ENCODE measurements at regions not wholly inside any gene's neighbourhood (a gene's known extent, or its start where the extent isn't known, plus 50 kb on each side); places are given as distances from the start of the nearest gene placed in this dataset.

DNA sequence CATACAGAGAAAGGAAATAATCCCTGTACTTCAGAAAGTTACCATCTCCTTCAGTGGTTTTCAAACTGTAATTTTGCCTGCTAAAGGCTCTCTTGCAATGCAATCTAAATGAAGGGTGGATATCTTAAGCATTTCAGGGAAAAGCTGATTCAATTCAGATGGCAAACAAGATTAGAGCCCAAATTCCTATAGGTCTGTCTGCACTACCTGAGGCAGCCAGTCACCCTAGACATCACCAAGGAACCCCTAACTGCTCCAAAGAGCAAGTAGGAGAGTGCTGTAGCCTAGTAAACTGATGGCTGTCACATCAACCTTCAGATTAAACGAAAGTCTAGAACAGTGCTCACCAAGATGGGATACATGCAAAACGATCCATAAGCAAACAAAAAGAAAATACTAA lies 138.0 kb upstream of the ANK3 start:
- Histone ChIP-seq H3K4me1 (replicated peaks in 1 of 2; ENCODE audit: control insufficient read depth in 2 of 2, insufficient read depth in 2 of 2, low read length in 2 of 2) (no peaks in the 10 kb centered on the region), H4K20me1 (replicated peaks; ENCODE audit: control insufficient read depth, insufficient read depth, low read length) (no peaks in the 10 kb centered on the region), H3K27ac (ENCODE audit: extremely low read depth, low read depth, low read length) (no peak overlapping the region), H3K9me1 (ENCODE audit: control insufficient read depth, insufficient read depth, low read length) (no peaks in the 10 kb centered on the region), H3K4me3 (no peak overlapping the region), H3K9me3 (replicated peaks; ENCODE audit: control insufficient read depth, insufficient read depth, low read depth, low read length) (no peaks in the 10 kb centered on the region), H3K79me2 (ENCODE audit: control insufficient read depth, insufficient read depth, low read length) (no peaks in the 10 kb centered on the region), H3K36me3 (ENCODE audit: control insufficient read depth, insufficient read depth, low read length) (no peaks in the 10 kb centered on the region), H3K9ac (ENCODE audit: insufficient read depth in 1 of 2, low read depth in 2 of 2, low read length in 2 of 2) (no peak overlapping the region), H3K4me2 (ENCODE audit: insufficient read depth, low read length) (no peak overlapping the region), H3K27me3 (ENCODE audit: control insufficient read depth in 2 of 2, insufficient read depth in 2 of 2, low read length in 2 of 2) (no peaks in the 10 kb centered on the region), H2AFZ (ENCODE audit: low read depth, low read length) (no peak overlapping the region)
- 5% methylated on average over 2 of the region's 2 CpGs for WGBS (ENCODE audit: insufficient coverage, low coverage, missing lambda C conversion rate)
- POLR2A ChIA-PET, result no interaction called here
- FAIRE-seq, result no peak
- in situ Hi-C loops (cut with MboI), result no loop called here
- no peak for TF ChIP-seq SPI1 (IDR thresholded peaks at IDR 0.05; ENCODE audit: borderline replicate concordance, low read depth, low read length)
- no peak for TF ChIP-seq KLF10 (CRISPR knock-in tag; IDR thresholded peaks at IDR 0.05)
- TF ChIP-seq HNRNPL (IDR thresholded peaks at IDR 0.05; ENCODE audit: low read depth, low read length), result no peak
- TF ChIP-seq ZFP36 (IDR thresholded peaks at IDR 0.05; ENCODE audit: low read depth, low read length, partially characterized antibody), result no peak
- intact Hi-C loops (cut with micrococcal nuclease), result no loop called here
- DNase-seq (ENCODE audit: extremely low read depth in 1 of 4, low spot score in 3 of 4), result no peak
- ATAC-seq, result no peak
- no TSS peak for BruUV-seq (replicated peaks)
- CTCF ChIA-PET (ENCODE audit: low intra/inter-chr PET ratio), result no interaction called here

GRCh38 chr10:60525716-60526585 lies 136.3 kb upstream of the ANK3 start:
- Histone ChIP-seq H3K27me3 (ENCODE audit: control insufficient read depth in 2 of 2, insufficient read depth in 2 of 2, low read length in 2 of 2) (no peaks in the 10 kb centered on the region), H3K4me1 (replicated peaks in 1 of 2; ENCODE audit: control insufficient read depth in 2 of 2, insufficient read depth in 2 of 2, low read length in 2 of 2) (no peaks in the 10 kb centered on the region), H2AFZ (ENCODE audit: low read depth, low read length) (no peak overlapping the region), H3K9me1 (ENCODE audit: control insufficient read depth, insufficient read depth, low read length) (no peaks in the 10 kb centered on the region), H3K36me3 (ENCODE audit: control insufficient read depth, insufficient read depth, low read length) (no peaks in the 10 kb centered on the region), H3K4me3 (no peak overlapping the region), H4K20me1 (replicated peaks; ENCODE audit: control insufficient read depth, insufficient read depth, low read length) (no peaks in the 10 kb centered on the region), H3K27ac (ENCODE audit: extremely low read depth, low read depth, low read length) (no peak overlapping the region), H3K9ac (ENCODE audit: insufficient read depth in 1 of 2, low read depth in 2 of 2, low read length in 2 of 2) (no peak overlapping the region), H3K9me3 (replicated peaks; ENCODE audit: control insufficient read depth, insufficient read depth, low read depth, low read length) (no peaks in the 10 kb centered on the region), H3K4me2 (ENCODE audit: insufficient read depth, low read length) (no peak overlapping the region), H3K79me2 (ENCODE audit: control insufficient read depth, insufficient read depth, low read length) (no peaks in the 10 kb centered on the region)
- DNase-seq (ENCODE audit: extremely low read depth in 1 of 4, low spot score in 3 of 4) (no peak), FAIRE-seq (no peak), ATAC-seq (no peak)
- ChIA-PET CTCF (ENCODE audit: low intra/inter-chr PET ratio) (no interaction called here), POLR2A (interaction anchor here (1.0 kb wide), 1 partner anchor 9 kb away, joined by 4 read pairs; no protein-coding TSS in a partner anchor)
- intact Hi-C loops (cut with micrococcal nuclease), result no loop called here
- in situ Hi-C loops (cut with MboI), result no loop called here
- no TSS peak for BruUV-seq (replicated peaks)
- WGBS (ENCODE audit: insufficient coverage, low coverage, missing lambda C conversion rate), result 2% methylated on average over 9 of the region's 9 CpGs
- no peak for TF ChIP-seq ZNF551 (CRISPR knock-in tag; IDR thresholded peaks at IDR 0.05)
- no peak for TF ChIP-seq ZNF644 (tag; IDR thresholded peaks at IDR 0.05; ENCODE audit: low read depth)
- no peak for TF ChIP-seq ZNF3 (CRISPR knock-in tag; IDR thresholded peaks at IDR 0.05)
- TF ChIP-seq SRSF7 (optimal IDR thresholded peaks at IDR 0.05; ENCODE audit: low read depth, low read length), result no peak
- TF ChIP-seq, protein P1, sequence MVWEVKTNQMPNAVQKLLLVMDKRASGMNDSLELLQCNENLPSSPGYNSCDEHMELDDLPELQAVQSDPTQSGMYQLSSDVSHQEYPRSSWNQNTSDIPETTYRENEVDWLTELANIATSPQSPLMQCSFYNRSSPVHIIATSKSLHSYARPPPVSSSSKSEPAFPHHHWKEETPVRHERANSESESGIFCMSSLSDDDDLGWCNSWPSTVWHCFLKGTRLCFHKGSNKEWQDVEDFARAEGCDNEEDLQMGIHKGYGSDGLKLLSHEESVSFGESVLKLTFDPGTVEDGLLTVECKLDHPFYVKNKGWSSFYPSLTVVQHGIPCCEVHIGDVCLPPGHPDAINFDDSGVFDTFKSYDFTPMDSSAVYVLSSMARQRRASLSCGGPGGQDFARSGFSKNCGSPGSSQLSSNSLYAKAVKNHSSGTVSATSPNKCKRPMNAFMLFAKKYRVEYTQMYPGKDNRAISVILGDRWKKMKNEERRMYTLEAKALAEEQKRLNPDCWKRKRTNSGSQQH (CRISPR knock-in tag; IDR thresholded peaks at IDR 0.05), result no peak
- no peak for TF ChIP-seq TRIM24 (IDR thresholded peaks at IDR 0.05)
- TF ChIP-seq, protein P2, sequence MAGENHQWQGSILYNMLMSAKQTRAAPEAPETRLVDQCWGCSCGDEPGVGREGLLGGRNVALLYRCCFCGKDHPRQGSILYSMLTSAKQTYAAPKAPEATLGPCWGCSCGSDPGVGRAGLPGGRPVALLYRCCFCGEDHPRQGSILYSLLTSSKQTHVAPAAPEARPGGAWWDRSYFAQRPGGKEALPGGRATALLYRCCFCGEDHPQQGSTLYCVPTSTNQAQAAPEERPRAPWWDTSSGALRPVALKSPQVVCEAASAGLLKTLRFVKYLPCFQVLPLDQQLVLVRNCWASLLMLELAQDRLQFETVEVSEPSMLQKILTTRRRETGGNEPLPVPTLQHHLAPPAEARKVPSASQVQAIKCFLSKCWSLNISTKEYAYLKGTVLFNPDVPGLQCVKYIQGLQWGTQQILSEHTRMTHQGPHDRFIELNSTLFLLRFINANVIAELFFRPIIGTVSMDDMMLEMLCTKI (IDR thresholded peaks at IDR 0.05; ENCODE audit: partially characterized antibody), result no peak
- TF ChIP-seq, protein P3, sequence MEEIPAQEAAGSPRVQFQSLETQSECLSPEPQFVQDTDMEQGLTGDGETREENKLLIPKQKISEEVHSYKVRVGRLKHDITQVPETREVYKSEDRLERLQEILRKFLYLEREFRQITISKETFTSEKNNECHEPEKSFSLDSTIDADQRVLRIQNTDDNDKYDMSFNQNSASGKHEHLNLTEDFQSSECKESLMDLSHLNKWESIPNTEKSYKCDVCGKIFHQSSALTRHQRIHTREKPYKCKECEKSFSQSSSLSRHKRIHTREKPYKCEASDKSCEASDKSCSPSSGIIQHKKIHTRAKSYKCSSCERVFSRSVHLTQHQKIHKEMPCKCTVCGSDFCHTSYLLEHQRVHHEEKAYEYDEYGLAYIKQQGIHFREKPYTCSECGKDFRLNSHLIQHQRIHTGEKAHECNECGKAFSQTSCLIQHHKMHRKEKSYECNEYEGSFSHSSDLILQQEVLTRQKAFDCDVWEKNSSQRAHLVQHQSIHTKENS (CRISPR knock-in tag; IDR thresholded peaks at IDR 0.05), result no peak
- no peak for TF ChIP-seq MCM5 (IDR thresholded peaks at IDR 0.05; ENCODE audit: low read depth)
